ENCODE measurements at regions not wholly inside any gene's neighbourhood (a gene's known extent, or its start where the extent isn't known, plus 50 kb on each side); places are given as distances from the start of the nearest gene placed in this dataset.
"Not testable (repeated sequence)": the region's sequence is repeated elsewhere in the genome, so short reads cannot be mapped to it uniquely, and the experiment has no call there.

DNA sequence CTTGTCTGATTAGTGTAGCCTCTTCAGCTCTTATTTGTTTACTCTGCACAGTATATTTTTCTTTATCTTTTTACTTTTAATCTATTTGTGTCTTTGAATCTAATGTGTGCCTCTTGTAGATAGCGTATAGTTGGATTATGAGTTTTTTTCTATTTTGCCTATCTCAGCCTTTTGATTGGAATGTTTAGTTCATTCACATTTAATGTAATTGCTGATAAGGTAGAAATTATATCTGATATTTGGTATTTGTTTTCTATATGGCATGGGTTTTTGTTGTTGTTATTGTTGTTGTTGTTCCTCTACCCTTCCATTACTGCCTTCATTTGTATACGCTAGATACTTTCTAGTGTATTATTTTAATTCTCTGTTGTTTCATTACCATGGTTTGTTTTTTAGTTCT lies 131.7 kb upstream of the GRIK3 start:
- DNase-seq, result no peak

DNA sequence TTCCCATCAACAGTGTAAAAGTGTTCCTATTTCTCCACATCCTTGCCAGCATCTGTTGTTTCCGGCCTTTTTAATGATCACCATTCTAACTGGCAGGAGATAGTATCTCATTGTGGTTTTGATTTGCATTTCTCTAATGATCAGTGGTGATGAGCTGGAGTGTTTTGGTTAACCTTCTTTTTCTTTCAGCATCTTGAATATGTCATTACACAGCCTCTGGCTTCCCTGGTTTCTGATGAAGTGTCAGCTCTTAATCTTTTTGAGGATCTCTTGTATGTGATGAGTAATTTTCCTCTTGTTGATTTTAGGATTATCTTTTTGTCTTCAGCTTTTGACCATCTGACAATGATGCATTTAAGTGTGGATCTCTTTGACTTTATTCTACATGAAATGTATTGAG lies 133.2 kb upstream of the GRIK3 start:
- DNase-seq, result no peak

DNA sequence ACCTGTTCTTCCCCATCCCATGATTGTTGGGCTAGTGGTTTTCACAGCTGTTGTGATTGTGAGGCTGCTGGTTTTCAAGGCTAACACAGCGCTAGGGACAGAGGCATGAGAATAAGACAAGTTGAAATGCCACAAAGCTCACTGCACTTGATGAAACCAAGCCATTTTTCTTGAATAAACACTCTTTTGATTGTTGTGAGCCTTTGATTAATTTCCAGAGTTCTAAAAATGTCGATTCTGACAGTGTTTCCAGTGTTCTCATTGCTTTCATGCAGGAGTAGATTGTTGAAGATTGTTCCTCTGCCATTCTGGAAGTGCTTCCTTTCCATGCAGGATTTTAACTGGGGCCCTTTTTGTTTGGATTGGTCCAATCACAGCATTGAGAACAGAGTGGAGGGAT lies 134.9 kb upstream of the GRIK3 start:
- no peak for DNase-seq

DNA sequence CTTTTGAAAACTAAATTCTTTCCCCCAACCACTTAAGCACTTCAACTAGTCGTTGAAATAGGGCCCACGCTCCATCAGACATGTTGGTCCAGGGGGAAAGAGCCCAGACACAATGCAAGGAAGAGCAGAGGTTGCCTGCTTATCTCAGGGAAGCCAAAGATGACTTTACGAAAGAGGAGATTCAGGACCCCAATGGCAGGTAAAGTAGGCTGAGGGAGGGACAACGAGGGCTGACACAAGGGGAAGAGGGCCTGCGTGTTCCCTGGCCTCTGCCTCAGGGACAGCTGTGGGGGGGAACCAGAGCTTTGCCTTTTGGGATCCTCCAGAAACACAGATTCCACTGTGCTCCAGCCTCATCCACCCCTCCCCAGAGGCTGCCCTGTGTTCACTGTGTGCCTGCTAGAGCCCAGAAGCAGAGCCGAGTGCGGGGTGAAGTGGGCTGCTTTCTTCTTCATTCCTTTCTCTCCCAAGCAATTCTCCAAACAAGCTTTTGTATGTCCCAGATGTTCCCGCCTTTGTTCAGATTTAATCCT lies 135.5 kb upstream of the GRIK3 start:
- no peak for DNase-seq

DNA sequence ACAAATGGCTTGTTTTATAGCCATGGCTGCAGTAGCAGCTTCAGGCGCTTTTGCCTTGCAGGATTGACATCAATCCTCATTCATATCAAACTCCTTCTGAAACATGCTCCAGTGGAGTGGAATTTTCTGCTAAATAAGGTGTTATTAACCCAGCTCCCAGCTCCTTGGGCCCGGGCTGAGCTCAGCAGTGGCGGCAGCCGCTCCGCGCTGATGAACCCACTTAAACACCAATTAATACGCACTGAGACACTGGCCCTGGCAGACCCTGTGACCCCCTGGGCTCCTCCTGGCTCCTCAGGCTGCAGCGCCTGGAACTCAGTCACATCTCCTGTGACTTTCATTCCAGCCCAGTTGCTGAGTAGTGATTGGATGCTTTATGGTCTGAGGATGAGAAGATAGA lies 137.4 kb upstream of the GRIK3 start:
- no peak for DNase-seq

DNA sequence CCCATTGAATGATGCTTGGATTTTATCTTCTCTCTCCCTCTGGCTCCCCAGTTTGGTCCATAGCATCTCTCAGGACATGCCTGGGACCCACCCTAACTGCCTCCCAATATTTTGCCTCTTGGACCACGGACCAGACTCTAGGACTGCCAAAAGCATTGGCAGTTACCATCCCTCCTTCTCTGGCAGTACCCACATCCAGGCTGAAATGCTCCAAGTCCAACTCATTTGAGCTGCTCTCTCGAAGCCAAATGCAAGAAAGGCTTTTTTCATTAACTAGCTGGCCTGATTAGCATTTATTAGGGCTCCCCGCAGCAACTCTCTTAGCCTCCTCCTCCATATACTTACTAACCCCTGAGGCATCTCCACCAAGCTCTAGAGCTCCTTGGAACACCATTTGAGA lies 140.0 kb upstream of the GRIK3 start:
- DNase-seq, result no peak

DNA sequence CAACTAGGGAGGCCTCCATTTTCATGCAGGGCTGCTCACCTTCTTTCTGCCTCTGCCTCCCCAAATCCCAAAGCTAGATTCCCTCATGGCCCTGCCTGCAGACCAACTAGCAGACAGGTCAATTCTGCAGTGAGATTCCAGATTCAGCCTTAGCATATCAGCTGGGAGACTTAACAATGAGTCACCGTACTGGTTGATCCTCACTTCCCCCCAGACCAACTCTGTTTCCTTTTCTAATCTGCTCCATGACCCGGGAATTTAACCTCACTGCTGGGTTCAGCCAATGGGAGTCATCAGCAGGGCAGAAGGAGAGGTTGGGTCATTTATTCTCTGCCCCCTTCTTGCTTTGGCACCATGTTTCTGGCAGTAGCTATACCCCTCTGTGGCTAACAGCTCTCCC lies 140.6 kb upstream of the GRIK3 start:
- DNase-seq, result no peak

DNA sequence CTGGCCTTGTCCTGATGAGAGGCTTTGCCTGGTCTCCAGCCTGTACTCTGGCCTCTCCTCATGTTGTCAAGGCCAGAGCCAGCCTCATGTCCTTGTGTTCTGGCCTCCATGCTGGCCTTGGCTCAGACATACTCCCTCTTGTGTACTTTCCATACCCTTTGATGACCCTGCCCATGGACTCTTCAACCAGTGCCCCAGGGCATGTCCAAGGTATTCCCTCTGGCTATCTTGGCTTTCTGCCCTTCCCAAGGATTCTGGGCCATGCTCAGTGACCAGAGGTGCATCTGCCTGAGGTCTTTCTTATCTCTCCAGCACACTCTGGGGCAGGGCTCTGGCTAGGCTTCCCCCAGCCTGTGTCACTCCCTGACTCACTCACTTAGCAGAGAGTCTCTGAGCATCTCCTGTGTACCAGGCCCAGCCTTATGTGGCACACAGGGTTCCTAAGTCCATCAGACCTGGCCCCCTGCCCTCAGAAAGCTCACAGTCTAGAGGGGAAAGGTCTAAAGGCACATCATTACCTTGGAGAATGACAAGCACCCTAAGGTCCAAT lies 141.4 kb upstream of the GRIK3 start:
- DNase-seq, result no peak

DNA sequence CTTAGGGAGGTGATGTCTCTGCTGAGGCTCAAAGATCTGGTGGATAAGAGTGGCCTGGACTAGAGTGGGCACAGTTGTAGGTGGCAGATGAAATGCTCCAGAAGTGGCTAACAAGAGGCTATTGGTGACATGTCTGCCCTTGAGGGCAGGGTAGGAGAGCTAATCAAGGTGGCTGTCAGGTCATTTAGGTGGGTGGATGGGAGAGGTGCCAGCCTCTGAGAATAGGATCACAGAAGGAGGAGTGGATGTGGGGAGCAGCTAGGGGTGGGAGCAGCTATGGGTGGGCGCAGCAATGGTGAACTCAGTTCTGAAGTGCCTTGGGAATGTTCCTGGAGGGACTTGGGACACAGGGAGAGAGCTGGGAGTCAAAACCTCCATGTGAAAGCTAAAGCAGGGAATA lies 142.0 kb upstream of the GRIK3 start:
- DNase-seq, result no peak

DNA sequence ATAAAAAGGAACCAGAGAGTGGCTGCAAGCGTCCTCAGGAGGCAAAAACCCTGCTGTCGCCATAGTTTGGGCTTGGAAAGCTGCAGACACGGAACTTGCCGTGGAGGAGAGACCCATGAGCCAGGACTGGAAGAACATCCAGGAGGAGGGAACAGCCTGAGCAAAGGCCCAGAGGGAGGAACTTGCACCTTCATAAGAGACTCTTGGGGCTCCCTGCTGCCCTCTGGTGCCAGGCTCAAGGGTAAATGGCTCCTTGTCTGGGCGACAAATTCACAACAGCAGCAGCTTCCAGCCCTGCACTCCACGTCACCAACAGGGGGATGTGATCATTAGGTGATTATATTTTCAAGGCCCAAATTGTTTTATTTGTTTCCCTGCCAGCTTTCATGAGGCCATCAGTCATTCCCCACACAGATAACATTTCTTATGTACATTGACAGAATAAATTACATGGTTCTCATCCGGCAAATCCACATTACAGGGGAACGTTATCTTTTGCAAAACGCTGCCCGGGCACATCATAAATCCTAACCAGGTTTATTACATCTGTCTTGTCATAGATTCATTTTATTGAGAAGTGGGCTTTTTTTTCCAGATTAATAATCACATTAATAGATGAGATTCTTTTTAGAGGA lies 143.0 kb upstream of the GRIK3 start:
- peak; percentile 4 for DNase-seq

DNA sequence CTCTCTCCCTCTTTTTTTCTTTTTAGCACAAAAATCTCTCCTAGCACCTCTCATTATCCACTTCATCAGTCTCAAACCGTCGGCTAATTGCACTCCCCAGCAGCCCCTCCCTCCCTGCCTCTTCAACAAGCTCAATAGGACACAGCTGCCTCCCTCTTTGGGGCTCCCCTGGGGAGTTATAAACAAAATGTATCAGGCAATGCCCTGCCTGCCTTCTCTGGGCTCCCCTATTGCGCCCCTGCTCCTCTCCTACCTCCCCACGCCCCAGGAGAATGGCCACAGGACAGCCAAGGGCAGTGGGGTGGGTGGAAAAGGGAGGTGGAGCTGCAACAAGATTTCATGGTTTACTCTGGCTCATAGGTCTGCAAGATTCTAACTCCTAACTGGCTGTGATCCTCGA lies 147.1 kb upstream of the GRIK3 start:
- no peak for DNase-seq

DNA sequence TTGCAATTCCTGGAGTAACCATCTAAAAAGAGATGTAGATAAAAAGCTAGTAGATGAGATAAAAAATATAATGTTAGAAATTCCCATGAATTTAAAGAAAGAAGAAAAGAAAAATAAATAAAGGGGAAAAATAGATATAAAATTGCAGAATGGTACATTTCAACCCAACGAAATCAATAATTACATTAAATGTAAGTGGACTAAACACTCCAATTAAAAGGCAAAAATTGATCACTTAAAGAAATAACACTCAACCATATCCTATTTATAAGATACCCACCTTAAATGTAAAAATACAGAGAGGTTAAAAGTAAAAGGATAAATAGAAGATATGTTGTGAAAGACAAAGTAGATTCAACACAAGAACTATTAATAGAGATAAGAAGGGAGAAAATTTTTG lies 150.5 kb upstream of the GRIK3 start:
- no peak for DNase-seq

DNA sequence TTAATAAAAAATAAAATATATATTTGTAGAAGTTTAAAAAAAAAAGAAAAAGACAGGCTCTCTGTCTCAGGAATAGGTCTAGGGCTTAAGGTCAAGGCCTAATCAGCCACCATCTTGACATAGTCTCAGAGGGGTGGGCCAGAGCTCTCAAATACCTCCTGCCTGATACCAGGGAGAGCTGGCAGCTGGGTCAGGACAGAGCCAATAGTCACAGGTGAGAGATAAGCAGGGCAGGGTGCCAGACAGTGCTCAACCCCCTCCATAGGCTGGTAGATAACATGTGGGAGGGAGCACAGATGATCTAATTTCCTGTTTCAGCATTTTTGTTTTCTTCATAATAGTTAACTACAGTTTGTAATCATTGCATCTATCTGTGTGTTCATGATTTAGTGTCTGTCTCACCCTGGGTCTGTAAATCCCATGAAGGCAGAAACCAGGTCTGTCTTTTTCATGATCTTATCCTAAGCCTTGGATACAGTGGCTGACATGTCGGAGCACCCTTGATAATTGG lies 152.0 kb upstream of the GRIK3 start:
- DNase-seq, result no peak

DNA sequence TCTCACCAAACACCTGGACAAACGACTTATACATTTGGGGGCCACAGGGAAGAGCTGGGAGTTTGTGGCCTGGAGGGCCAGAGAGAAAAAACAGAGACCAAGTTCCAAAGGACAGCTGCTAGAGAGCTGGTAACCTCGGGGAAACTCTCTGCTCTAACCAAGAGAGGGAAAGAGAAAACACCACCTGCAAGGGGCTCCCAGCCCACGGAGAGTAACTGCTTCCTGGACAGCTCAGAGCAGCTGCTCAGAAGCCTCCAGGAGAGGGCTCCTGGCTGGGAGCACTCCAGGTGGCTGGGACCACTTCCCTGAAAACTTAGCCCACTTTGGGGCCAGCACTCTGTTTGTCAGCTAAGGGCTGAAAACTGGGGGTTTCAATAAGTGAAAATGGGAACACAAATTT lies 154.8 kb upstream of the GRIK3 start:
- DNase-seq, result no peak

DNA sequence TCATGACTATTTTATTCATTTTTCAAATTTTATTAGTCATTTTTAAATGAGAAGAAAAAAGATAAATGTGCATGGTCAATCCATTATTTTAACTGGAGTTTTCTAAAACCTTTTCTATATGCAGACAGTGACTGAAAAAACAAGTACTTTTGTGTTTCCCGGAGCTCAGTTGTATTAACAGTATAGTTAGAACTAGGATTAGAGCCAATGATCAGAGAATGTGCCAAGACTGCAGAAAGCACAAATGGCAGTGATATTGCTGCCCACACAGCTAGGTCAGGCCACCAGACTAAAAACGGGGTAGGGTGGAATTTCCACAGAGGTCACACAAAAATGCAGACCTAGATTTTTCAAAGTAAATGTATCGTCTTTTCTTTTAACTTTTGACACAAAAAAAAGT lies 163.1 kb upstream of the GRIK3 start:
- DNase-seq, result no peak

DNA sequence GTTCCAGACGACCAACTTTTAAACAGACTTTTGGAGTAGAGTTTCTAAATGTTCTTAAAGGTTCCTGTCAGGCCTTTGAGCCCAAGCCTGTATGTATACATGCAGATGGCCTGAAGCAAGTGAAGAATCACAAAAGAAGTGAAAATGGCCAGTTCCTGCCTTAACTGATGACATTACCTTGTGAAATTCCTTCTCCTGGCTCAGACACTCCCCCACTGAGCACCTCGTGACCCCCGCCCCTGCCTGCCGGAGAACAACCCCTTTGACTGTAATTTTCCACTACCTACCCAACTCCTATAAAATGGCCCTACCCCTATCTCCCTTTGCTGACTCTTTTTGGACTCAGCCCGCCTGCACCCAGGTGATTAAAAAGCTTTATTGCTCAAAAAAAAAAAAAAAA lies 180.0 kb upstream of the GRIK3 start:
- DNase-seq, result not testable (repeated sequence)

DNA sequence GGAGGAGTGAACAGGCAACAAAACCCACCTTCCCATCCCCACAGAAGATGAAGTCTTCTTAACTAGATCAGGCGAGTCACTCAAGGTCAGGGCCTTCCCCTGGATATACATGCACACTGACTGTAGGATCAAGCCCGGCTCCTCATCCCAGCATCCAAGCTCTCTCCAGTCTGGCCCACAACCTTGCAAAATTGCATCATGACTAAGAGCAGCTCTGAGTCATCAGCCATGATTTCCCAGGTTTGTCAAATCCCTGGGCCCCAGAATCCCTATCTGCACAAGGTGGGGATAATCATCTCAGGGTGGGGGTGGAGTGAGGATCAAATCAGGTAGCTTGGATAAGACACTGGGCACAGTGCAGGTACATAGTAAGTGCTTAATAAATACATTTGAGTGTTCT lies 199.3 kb upstream of the GRIK3 start:
- DNase-seq, result no peak

DNA sequence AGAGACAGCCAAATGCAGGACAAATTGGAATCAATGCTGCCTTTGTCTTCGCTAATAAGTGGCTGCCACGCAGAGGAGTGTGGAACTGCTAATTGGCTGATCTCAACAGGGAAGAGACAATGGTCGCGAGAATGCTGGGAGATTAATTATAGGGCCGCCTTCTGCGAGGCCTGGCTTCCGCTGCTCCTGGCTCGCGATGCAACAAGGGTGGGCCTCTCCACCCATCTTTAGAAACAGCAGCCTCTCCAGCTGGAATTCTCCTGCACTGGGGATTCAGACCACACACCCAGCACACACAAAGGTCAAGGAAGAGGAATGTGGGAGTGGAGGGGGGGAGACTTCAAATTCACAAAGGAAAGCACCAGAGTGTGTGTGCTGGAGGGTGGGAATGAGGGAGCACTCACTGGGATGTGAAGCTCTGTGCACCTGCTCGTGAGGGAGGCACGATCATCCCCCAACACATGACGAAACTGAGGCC lies 200.7 kb upstream of the GRIK3 start:
- no peak for DNase-seq

DNA sequence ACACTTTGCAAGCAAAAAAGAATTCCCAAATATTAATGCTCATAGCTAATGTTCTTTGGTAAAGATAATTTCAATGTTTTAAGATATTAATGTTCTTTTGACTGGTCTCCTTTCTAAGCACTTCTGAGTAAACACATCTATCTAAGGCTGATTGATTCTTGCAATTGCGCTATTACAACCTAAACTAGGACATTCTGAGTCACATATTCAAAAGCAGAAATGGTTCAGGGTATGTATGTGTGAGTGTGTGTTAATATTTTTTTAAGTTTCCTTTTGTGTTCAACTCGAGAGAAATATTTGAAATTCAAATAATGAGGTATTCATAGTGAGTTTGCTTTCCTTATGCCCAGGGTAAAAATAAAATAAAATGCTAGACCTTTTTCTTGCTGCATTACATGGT lies 203.6 kb upstream of the GRIK3 start:
- no peak for DNase-seq

DNA sequence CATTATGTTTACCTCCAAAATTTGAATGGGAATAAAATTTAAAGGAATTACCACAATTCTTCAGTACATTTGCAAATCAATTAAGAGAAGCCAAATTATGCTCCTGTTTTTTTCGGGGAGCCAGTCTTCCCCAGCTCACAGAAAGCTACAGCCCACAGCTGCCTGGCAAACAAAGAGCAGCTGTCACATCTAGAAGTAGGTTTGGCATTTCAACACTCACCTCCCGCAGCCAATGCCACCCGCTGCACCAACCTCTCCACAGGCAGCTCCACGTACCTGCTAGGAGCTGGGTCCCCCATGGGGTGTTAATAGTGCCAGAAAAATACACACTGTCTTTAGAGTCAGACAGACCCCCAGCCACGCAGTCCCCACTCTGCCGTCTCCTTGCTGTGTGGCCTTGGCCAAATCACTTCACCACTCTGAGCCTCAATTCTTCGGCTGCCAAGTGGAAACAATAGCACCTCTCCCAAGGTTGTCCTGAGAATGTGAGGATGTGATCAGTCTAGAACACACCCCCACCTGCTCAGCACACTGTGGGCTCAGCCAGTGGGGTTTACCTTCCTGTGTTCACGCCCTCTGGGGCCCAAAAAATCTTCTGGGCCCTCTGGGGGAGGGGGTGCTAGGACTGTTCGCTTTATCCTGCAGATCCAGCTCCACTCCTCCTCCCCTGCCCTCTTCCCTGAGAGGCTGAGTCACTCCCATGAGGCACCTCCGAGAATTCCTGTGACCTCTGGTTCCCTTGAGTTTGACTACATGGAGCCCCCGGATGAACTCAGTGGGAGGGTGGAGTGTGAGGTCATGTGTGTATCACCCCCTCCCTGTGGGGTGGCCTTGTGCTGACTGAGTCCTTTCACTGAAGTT lies 204.3 kb upstream of the GRIK3 start:
- DNase-seq, result no peak

DNA sequence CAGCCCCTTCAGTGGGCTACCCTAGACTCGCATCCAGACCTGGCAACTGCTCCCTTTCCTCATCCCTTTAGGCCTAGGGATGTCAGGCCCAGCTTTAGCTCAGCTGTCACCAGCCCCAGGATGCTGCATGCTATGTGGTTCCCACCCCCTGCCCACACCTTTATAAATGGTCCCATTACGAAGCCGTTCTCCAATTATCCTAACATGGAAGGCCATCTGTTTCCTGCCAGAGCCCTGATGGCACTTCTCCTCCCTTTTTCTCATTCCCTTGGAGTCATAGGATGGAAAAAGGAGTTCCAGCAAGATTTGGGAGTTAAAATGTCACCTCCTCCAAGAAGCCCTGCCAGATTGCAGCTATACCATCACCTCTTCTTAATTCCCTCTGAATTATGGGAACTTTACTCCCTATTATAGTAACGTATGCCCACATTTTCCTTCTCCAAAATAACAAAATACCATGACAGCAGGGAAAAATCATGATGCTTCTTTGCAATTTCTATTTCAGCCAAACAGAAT lies 205.0 kb upstream of the GRIK3 start:
- no peak for DNase-seq

DNA sequence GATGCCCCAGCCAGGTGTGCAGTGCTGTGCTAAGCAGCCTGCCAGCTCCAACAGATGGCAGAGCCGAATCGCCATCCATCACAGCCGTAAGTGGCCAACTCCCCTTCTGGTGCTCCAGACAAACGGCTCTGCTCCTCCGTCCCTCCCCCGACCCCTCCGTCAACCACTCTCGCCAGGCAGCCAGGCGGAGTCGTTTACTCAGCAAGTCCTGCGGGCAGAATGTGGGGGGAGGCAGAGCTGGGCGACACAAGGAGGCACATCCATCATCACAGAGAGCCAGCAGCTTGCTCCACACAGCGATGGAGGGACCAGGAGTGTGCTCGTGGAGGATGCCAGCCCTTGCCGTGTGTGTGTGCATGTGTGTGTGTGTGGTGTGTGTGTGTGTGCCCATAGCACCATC lies 206.6 kb upstream of the GRIK3 start:
- no peak for DNase-seq

DNA sequence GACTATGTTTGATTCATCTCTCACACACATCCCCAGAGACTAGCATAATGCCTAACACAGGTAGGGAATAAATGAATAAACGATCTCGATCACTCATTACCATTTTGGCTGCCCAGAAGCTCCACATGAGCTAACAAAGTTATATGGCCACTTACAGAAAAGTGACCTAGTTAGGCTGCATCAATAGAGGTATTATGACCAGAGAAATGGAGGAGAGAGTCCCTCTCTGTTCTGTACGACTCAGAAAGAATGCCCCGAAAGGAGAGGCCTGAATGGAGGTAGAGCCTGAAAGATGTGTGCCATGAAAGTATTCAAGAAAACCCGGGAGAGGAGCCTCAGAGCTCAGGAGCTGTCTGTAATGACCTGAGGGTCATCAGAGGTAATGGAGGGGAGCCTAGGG lies 208.2 kb upstream of the GRIK3 start:
- no peak for DNase-seq

Data from CD4-positive, alpha-beta T cell treated with Interleukin-17A for 4 hours (primary cell).